HFF-Myc (cell line): ENCODE measurements at regions not wholly inside any gene's neighbourhood (a gene's known extent, or its start where the extent isn't known, plus 50 kb on each side); places are given as distances from the start of the nearest gene placed in this dataset.
"Not testable (repeated sequence)": the region's sequence is repeated elsewhere in the genome, so short reads cannot be mapped to it uniquely, and the experiment has no call there.

ENCODE experiments used
- DNase-seq: peaks from one replicate; pipeline ENCODE4 v3.0.0-alpha.2; 2011; ENCODE audit warnings: low read depth; ENCODE audit errors: extremely low read depth
- H3K4me3 ChIP-seq: replicated peaks from 2 replicates; pipeline ENCODE4 v1.5.1; 2011; ENCODE audit warnings: low read depth, mild to moderate bottlenecking, control low read depth, low read length
- CTCF ChIP-seq: IDR thresholded peaks from 2 replicates; pipeline ENCODE4 v1.5.1; 2012; ENCODE audit warnings: mild to moderate bottlenecking, low read depth, low read length, control low read depth; ENCODE audit errors: missing control alignments

GRCh38 chr12:97639702-97640101, 177.1 kb downstream of the RMST start:
- no peak overlapping the region for H3K4me3 ChIP-seq
- no peak for DNase-seq
- no peak for TF ChIP-seq CTCF

- no peak overlapping the region for H3K4me3 ChIP-seq
- TF ChIP-seq CTCF = no peak
- DNase-seq = no peak
These were observed 178.2 kb downstream of the RMST start for GRCh38 chr12:97640826-97641225.

- H3K4me3 ChIP-seq = no peak overlapping the region
- no peak for TF ChIP-seq CTCF
These were observed 180.3 kb downstream of the RMST start for GRCh38 chr12:97642911-97643310.

GRCh38 chr12:97643924-97644323, 181.3 kb downstream of the RMST start:
- H3K4me3 ChIP-seq = no peak overlapping the region
- no peak for DNase-seq
- TF ChIP-seq CTCF = no peak

More at GRCh38 chr12:97642911-97643310, 180.3 kb downstream of the RMST start:
- no peak for DNase-seq

- DNase-seq = no peak
- TF ChIP-seq CTCF = no peak
- H3K4me3 ChIP-seq = no peak overlapping the region
These were observed 183.1 kb downstream of the RMST start for GRCh38 chr12:97645726-97646125.

GRCh38 chr12:97647142-97647541, 184.5 kb downstream of the RMST start:
- H3K4me3 ChIP-seq = no peak overlapping the region
- no peak for DNase-seq
- TF ChIP-seq CTCF = no peak

- no peak for TF ChIP-seq CTCF
- no peak overlapping the region for H3K4me3 ChIP-seq
- no peak for DNase-seq
These were observed 187.6 kb downstream of the RMST start for GRCh38 chr12:97650242-97650641.

GRCh38 chr12:97656548-97656947, 193.9 kb downstream of the RMST start:
- not testable (repeated sequence) for H3K4me3 ChIP-seq, DNase-seq
